ENCODE measurements at regions not wholly inside any gene's neighbourhood (a gene's known extent, or its start where the extent isn't known, plus 50 kb on each side); places are given as distances from the start of the nearest gene placed in this dataset.
"Not testable (repeated sequence)": the region's sequence is repeated elsewhere in the genome, so short reads cannot be mapped to it uniquely, and the experiment has no call there.

GRCh38 chr7:65749518-65749917, 123.4 kb upstream of the VKORC1L1 start:
- DNase-seq, result no peak

GRCh38 chr7:65750511-65751344, 122.1 kb upstream of the VKORC1L1 start:
- DNase-seq, result peak; percentile 88

GRCh38 chr7:65754070-65754469, 118.8 kb upstream of the VKORC1L1 start:
- not testable (repeated sequence) for DNase-seq

- not testable (repeated sequence) for DNase-seq
Observed at GRCh38 chr7:65758991-65759390, 113.9 kb upstream of the VKORC1L1 start.

GRCh38 chr7:65762712-65763111, 110.2 kb upstream of the VKORC1L1 start:
- not testable (repeated sequence) for DNase-seq

- not testable (repeated sequence) for DNase-seq
Observed at GRCh38 chr7:65763114-65763513, 109.8 kb upstream of the VKORC1L1 start.

- DNase-seq, result peak; percentile 94
Observed at GRCh38 chr7:65770473-65771225, 102.2 kb upstream of the VKORC1L1 start.

- not testable (repeated sequence) for DNase-seq
Observed at GRCh38 chr7:65771226-65771569, 101.7 kb upstream of the VKORC1L1 start.

- not testable (repeated sequence) for DNase-seq
Observed at GRCh38 chr7:65776677-65777076, 96.2 kb upstream of the VKORC1L1 start.

GRCh38 chr7:65789943-65790342, 82.9 kb upstream of the VKORC1L1 start:
- DNase-seq, result not testable (repeated sequence)

- not testable (repeated sequence) for DNase-seq
Observed at GRCh38 chr7:65791788-65792187, 81.1 kb upstream of the VKORC1L1 start.

- DNase-seq, result not testable (repeated sequence)
Observed at GRCh38 chr7:65792726-65793125, 80.1 kb upstream of the VKORC1L1 start.

- DNase-seq, result not testable (repeated sequence)
Observed at GRCh38 chr7:65794671-65795391, 78.0 kb upstream of the VKORC1L1 start.

- not testable (repeated sequence) for DNase-seq
Observed at GRCh38 chr7:65795392-65795716, 77.5 kb upstream of the VKORC1L1 start.

GRCh38 chr7:65796205-65796604, 76.7 kb upstream of the VKORC1L1 start:
- no peak for DNase-seq

- not testable (repeated sequence) for DNase-seq
Observed at GRCh38 chr7:65797086-65797485, 75.8 kb upstream of the VKORC1L1 start.

GRCh38 chr7:65797566-65797965, 75.3 kb upstream of the VKORC1L1 start:
- not testable (repeated sequence) for DNase-seq

GRCh38 chr7:65798111-65799075, 74.5 kb upstream of the VKORC1L1 start:
- DNase-seq, result no peak

- not testable (repeated sequence) for DNase-seq
Observed at GRCh38 chr7:65800191-65800590, 72.7 kb upstream of the VKORC1L1 start.

GRCh38 chr7:65800890-65801341, 72.0 kb upstream of the VKORC1L1 start:
- DNase-seq, result no peak

GRCh38 chr7:65804887-65805286, 68.0 kb upstream of the VKORC1L1 start:
- no peak for DNase-seq

GRCh38 chr7:65807067-65807466, 65.8 kb upstream of the VKORC1L1 start:
- not testable (repeated sequence) for DNase-seq

Data from stimulated activated CD4-positive, alpha-beta T cell treated with anti-CD3 and anti-CD28 coated beads, Interleukin-1b, Interleukin-23, amount 100 ng/mL, for 48 hours (primary cell).